GM10248 (cell line): ENCODE measurements at regions not wholly inside any gene's neighbourhood (a gene's known extent, or its start where the extent isn't known, plus 50 kb on each side); places are given as distances from the start of the nearest gene placed in this dataset.
"Not testable (repeated sequence)": the region's sequence is repeated elsewhere in the genome, so short reads cannot be mapped to it uniquely, and the experiment has no call there.

ENCODE experiments used
- CTCF ChIA-PET: fragments of 300-600 bp; sonication (Branson Sonifier 250); formaldehyde crosslinking; extraction: SDS; loops from one replicate; lab custom pipeline; 2021; ENCODE audit warnings: antibody characterized with exemption; lab: Yijun Ruan, JAX
- POLR2A ChIA-PET: fragments of 350-650 bp; sonication (Branson Sonifier 250); formaldehyde crosslinking; extraction: SDS; loops from one replicate; lab custom pipeline; 2020; ENCODE audit warnings: antibody characterized with exemption; lab: Yijun Ruan, JAX
- DNase-seq: peaks from one replicate; pipeline ENCODE4 v3.0.0; 2012; ENCODE audit errors: extremely low spot score
- CTCF ChIP-seq: IDR thresholded peaks from 2 replicates; pipeline ENCODE4 v1.5.1; 2012; ENCODE audit warnings: mild to moderate bottlenecking, low read depth; ENCODE audit errors: extremely low read depth, missing control alignments, control extremely low read depth

- no peak for DNase-seq
- ChIA-PET POLR2A (no interaction called here), CTCF (interaction anchor here (1.0 kb wide), 1 partner anchor 9 kb away, joined by 3 read pairs; no protein-coding TSS in a partner anchor)
- no peak for TF ChIP-seq CTCF
These were observed 479.2 kb downstream of the RPS29 start for GRCh38 chr14:49106741-49107667.

- ChIA-PET POLR2A (no interaction called here), CTCF (no interaction called here)
- DNase-seq = no peak
- no peak for TF ChIP-seq CTCF
These were observed 480.2 kb downstream of the RPS29 start for GRCh38 chr14:49105956-49106355.

- ChIA-PET POLR2A (no interaction called here), CTCF (interaction anchor here (1.7 kb wide), 1 partner anchor 9 kb away, joined by 5 read pairs; no protein-coding TSS in a partner anchor)
- TF ChIP-seq CTCF = no peak
- no peak for DNase-seq
These were observed 480.7 kb downstream of the RPS29 start for GRCh38 chr14:49105512-49105911.

GRCh38 chr14:49092345-49092744, 493.8 kb downstream of the RPS29 start:
- POLR2A ChIA-PET = no interaction called here
- no peak for DNase-seq
- CTCF ChIA-PET = no interaction called here
- TF ChIP-seq CTCF = no peak

- no peak for DNase-seq
- CTCF ChIA-PET = no interaction called here
- no peak for TF ChIP-seq CTCF
- POLR2A ChIA-PET = no interaction called here
These were observed 497.1 kb downstream of the RPS29 start for GRCh38 chr14:49089107-49089506.

- POLR2A ChIA-PET, CTCF ChIA-PET, DNase-seq: not testable (repeated sequence)
These were observed 512.9 kb downstream of the RPS29 start for GRCh38 chr14:49073292-49073691.

GRCh38 chr14:49058511-49058910, 527.7 kb downstream of the RPS29 start:
- ChIA-PET CTCF (interaction anchor here (1.4 to 1.7 kb wide), 2 partner anchors 10 to 69 kb away, joined by 3 to 4 read pairs; no protein-coding TSS in a partner anchor), POLR2A (no interaction called here)
- DNase-seq = no peak
- TF ChIP-seq CTCF = no peak
